HG03039 (cell line): ENCODE measurements at regions not wholly inside any gene's neighbourhood (a gene's known extent, or its start where the extent isn't known, plus 50 kb on each side); places are given as distances from the start of the nearest gene placed in this dataset.

Source experiments
- ATAC-seq: cut with Tn5 transposase; IDR thresholded peaks from one replicate; pipeline ENCODE4 v1.9.1; 2021; ENCODE audit warnings: mild to moderate bottlenecking, moderate library complexity; ENCODE audit not compliant: unreplicated experiment

- ATAC-seq: no peak
Observed at GRCh38 chr5:133696782-133697507, 84.6 kb upstream of the FSTL4 start.

- no peak for ATAC-seq
Observed at GRCh38 chr5:133696006-133696584, 83.8 kb upstream of the FSTL4 start.

- no peak for ATAC-seq
Observed at GRCh38 chr5:133694181-133694831, 82.0 kb upstream of the FSTL4 start.

- no peak for ATAC-seq
Observed at GRCh38 chr5:133691448-133691847, 79.1 kb upstream of the FSTL4 start.

- no peak for ATAC-seq
Observed at GRCh38 chr5:133690746-133691145, 78.4 kb upstream of the FSTL4 start.

- no peak for ATAC-seq
Observed at GRCh38 chr5:133688391-133688790, 76.0 kb upstream of the FSTL4 start.

- no peak for ATAC-seq
Observed at GRCh38 chr5:133687212-133688061, 75.1 kb upstream of the FSTL4 start.

GRCh38 chr5:133686566-133686965, 74.2 kb upstream of the FSTL4 start:
- ATAC-seq: no peak

GRCh38 chr5:133685402-133686018, 73.2 kb upstream of the FSTL4 start:
- no peak for ATAC-seq

GRCh38 chr5:133683646-133684596, 71.6 kb upstream of the FSTL4 start:
- ATAC-seq: no peak

GRCh38 chr5:133682451-133682850, 70.1 kb upstream of the FSTL4 start:
- no peak for ATAC-seq

GRCh38 chr5:133681896-133682295, 69.6 kb upstream of the FSTL4 start:
- no peak for ATAC-seq

- ATAC-seq: no peak
Observed at GRCh38 chr5:133680830-133681565, 68.7 kb upstream of the FSTL4 start.

GRCh38 chr5:133679534-133679933, 67.2 kb upstream of the FSTL4 start:
- ATAC-seq: no peak

- ATAC-seq: no peak
Observed at GRCh38 chr5:133675376-133676154, 63.2 kb upstream of the FSTL4 start.

- ATAC-seq: no peak
Observed at GRCh38 chr5:133670336-133670735, 58.0 kb upstream of the FSTL4 start.

- ATAC-seq: no peak
Observed at GRCh38 chr5:133669472-133669871, 57.1 kb upstream of the FSTL4 start.

GRCh38 chr5:133668458-133668857, 56.1 kb upstream of the FSTL4 start:
- no peak for ATAC-seq
